ENCODE measurements at regions not wholly inside any gene's neighbourhood (a gene's known extent, or its start where the extent isn't known, plus 50 kb on each side); places are given as distances from the start of the nearest gene placed in this dataset.

GRCh38 chr20:51199920-51200319, 177.0 kb upstream of the KCNG1 start:
- TF ChIP-seq, protein P1, sequence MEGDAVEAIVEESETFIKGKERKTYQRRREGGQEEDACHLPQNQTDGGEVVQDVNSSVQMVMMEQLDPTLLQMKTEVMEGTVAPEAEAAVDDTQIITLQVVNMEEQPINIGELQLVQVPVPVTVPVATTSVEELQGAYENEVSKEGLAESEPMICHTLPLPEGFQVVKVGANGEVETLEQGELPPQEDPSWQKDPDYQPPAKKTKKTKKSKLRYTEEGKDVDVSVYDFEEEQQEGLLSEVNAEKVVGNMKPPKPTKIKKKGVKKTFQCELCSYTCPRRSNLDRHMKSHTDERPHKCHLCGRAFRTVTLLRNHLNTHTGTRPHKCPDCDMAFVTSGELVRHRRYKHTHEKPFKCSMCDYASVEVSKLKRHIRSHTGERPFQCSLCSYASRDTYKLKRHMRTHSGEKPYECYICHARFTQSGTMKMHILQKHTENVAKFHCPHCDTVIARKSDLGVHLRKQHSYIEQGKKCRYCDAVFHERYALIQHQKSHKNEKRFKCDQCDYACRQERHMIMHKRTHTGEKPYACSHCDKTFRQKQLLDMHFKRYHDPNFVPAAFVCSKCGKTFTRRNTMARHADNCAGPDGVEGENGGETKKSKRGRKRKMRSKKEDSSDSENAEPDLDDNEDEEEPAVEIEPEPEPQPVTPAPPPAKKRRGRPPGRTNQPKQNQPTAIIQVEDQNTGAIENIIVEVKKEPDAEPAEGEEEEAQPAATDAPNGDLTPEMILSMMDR (IDR thresholded peaks at IDR 0.05; ENCODE audit: extremely low read depth in 1 of 2, insufficient read depth in 1 of 2, low read depth in 1 of 2, low read length in 2 of 2), result no peak
- TF ChIP-seq POLR2A (IDR thresholded peaks at IDR 0.05; ENCODE audit: low read depth, low read length) (no peak), POLR2AphosphoS5 (IDR thresholded peaks at IDR 0.05; ENCODE audit: insufficient read depth, low read depth, low read length) (no peak), GATA2 (IDR thresholded peaks at IDR 0.05; ENCODE audit: insufficient read depth, insufficient read length, low read depth, low read length) (no peak), JUN (IDR thresholded peaks at IDR 0.05; ENCODE audit: borderline replicate concordance, insufficient read depth, insufficient read length, low read depth) (no peak), MYC (IDR thresholded peaks at IDR 0.05; ENCODE audit: low read depth, low read length) (no peak), EZH2 (IDR thresholded peaks at IDR 0.05; ENCODE audit: borderline replicate concordance, low read depth, low read length, severe bottlenecking) (no peak), FOS (IDR thresholded peaks at IDR 0.05; ENCODE audit: borderline replicate concordance, insufficient read depth, low read length) (no peak)
- TF ChIP-seq, protein P2, sequence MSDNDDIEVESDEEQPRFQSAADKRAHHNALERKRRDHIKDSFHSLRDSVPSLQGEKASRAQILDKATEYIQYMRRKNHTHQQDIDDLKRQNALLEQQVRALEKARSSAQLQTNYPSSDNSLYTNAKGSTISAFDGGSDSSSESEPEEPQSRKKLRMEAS (IDR thresholded peaks at IDR 0.05; ENCODE audit: insufficient read depth, insufficient read length), result no peak
